ENCODE measurements at regions not wholly inside any gene's neighbourhood (a gene's known extent, or its start where the extent isn't known, plus 50 kb on each side); places are given as distances from the start of the nearest gene placed in this dataset.
"Not testable (repeated sequence)": the region's sequence is repeated elsewhere in the genome, so short reads cannot be mapped to it uniquely, and the experiment has no call there.

GRCh38 chr3:15993660-15994059, 180.8 kb upstream of the GALNT15 start:
- TF ChIP-seq, protein P1, sequence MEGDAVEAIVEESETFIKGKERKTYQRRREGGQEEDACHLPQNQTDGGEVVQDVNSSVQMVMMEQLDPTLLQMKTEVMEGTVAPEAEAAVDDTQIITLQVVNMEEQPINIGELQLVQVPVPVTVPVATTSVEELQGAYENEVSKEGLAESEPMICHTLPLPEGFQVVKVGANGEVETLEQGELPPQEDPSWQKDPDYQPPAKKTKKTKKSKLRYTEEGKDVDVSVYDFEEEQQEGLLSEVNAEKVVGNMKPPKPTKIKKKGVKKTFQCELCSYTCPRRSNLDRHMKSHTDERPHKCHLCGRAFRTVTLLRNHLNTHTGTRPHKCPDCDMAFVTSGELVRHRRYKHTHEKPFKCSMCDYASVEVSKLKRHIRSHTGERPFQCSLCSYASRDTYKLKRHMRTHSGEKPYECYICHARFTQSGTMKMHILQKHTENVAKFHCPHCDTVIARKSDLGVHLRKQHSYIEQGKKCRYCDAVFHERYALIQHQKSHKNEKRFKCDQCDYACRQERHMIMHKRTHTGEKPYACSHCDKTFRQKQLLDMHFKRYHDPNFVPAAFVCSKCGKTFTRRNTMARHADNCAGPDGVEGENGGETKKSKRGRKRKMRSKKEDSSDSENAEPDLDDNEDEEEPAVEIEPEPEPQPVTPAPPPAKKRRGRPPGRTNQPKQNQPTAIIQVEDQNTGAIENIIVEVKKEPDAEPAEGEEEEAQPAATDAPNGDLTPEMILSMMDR (IDR thresholded peaks at IDR 0.05) = not testable (repeated sequence)
- not testable (repeated sequence) for TF ChIP-seq POLR2AphosphoS5, POLR2A (IDR thresholded peaks at IDR 0.05)

Data from prostate gland (tissue), 2 donors.